ENCODE measurements at regions not wholly inside any gene's neighbourhood (a gene's known extent, or its start where the extent isn't known, plus 50 kb on each side); places are given as distances from the start of the nearest gene placed in this dataset.

DNA sequence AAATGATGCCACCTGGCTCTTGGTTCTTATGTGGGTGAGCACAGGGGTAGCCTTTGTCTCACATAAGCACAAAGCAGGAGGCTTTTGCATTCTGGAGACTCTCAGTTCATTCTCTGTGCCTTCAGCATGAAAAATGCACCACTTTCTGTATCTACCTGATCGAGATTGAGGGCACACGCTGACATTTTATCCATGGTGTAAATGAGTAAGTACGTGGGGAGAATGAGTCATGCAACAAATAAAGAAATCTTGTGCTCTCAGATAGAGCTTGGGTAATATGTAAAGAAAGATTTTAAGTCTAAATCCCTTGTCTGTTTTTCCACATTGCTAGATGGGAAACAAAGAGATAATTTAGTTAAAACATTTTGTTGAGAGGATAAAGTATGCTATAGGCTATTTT, 607.2 kb upstream of the WWC1 start:
- H3K27ac ChIP-seq (ENCODE audit: low read depth in 1 of 2, low read length in 2 of 2): no peak overlapping the region
- WGBS: 86% methylated on average over 3 of the region's 3 CpGs
- no peaks in the 10 kb centered on the region for H3K36me3 ChIP-seq (ENCODE audit: control insufficient read depth in 4 of 4, insufficient read depth in 3 of 4, low read depth in 1 of 4, low read length in 3 of 4)
- no peak for DNase-seq (ENCODE audit: low spot score)
- H3K4me3 ChIP-seq (ENCODE audit: low read depth in 1 of 3, low read length in 3 of 3): no peak overlapping the region
- no peak overlapping the region for H3K9ac ChIP-seq (ENCODE audit: low read depth in 1 of 2, low read length in 2 of 2)
- H3K4me1 ChIP-seq (ENCODE audit: control insufficient read depth in 4 of 4, insufficient read depth in 4 of 4, low read length in 3 of 4): no peaks in the 10 kb centered on the region
- H3K27me3 ChIP-seq (ENCODE audit: control insufficient read depth in 4 of 4, insufficient read depth in 4 of 4, low read length in 3 of 4): no peaks in the 10 kb centered on the region
- TF ChIP-seq FOXA1 (IDR thresholded peaks at IDR 0.05) (no peak), HNF4G (IDR thresholded peaks at IDR 0.05) (no peak), SP1 (IDR thresholded peaks at IDR 0.05) (no peak), HNF4A (conservative IDR thresholded peaks at IDR 0.05) (no peak), GABPA (IDR thresholded peaks at IDR 0.05 in 1 of 2, conservative IDR thresholded peaks at IDR 0.05 in 1 of 2) (no peak), RXRA (IDR thresholded peaks at IDR 0.05) (no peak), JUND (IDR thresholded peaks at IDR 0.05) (no peak), RAD21 (IDR thresholded peaks at IDR 0.05) (no peak), EGR1 (IDR thresholded peaks at IDR 0.05; ENCODE audit: low read depth in 2 of 2) (no peak)
- TF ChIP-seq, protein P1, sequence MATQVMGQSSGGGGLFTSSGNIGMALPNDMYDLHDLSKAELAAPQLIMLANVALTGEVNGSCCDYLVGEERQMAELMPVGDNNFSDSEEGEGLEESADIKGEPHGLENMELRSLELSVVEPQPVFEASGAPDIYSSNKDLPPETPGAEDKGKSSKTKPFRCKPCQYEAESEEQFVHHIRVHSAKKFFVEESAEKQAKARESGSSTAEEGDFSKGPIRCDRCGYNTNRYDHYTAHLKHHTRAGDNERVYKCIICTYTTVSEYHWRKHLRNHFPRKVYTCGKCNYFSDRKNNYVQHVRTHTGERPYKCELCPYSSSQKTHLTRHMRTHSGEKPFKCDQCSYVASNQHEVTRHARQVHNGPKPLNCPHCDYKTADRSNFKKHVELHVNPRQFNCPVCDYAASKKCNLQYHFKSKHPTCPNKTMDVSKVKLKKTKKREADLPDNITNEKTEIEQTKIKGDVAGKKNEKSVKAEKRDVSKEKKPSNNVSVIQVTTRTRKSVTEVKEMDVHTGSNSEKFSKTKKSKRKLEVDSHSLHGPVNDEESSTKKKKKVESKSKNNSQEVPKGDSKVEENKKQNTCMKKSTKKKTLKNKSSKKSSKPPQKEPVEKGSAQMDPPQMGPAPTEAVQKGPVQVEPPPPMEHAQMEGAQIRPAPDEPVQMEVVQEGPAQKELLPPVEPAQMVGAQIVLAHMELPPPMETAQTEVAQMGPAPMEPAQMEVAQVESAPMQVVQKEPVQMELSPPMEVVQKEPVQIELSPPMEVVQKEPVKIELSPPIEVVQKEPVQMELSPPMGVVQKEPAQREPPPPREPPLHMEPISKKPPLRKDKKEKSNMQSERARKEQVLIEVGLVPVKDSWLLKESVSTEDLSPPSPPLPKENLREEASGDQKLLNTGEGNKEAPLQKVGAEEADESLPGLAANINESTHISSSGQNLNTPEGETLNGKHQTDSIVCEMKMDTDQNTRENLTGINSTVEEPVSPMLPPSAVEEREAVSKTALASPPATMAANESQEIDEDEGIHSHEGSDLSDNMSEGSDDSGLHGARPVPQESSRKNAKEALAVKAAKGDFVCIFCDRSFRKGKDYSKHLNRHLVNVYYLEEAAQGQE (IDR thresholded peaks at IDR 0.05): no peak
- TF ChIP-seq, protein P2, sequence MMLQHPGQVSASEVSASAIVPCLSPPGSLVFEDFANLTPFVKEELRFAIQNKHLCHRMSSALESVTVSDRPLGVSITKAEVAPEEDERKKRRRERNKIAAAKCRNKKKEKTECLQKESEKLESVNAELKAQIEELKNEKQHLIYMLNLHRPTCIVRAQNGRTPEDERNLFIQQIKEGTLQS (IDR thresholded peaks at IDR 0.05): no peak
- TF ChIP-seq, protein P3, sequence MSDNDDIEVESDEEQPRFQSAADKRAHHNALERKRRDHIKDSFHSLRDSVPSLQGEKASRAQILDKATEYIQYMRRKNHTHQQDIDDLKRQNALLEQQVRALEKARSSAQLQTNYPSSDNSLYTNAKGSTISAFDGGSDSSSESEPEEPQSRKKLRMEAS (IDR thresholded peaks at IDR 0.05): no peak
- no peaks in the 10 kb centered on the region for H3K9me3 ChIP-seq (ENCODE audit: control insufficient read depth in 4 of 4, low read length in 3 of 4)

DNA sequence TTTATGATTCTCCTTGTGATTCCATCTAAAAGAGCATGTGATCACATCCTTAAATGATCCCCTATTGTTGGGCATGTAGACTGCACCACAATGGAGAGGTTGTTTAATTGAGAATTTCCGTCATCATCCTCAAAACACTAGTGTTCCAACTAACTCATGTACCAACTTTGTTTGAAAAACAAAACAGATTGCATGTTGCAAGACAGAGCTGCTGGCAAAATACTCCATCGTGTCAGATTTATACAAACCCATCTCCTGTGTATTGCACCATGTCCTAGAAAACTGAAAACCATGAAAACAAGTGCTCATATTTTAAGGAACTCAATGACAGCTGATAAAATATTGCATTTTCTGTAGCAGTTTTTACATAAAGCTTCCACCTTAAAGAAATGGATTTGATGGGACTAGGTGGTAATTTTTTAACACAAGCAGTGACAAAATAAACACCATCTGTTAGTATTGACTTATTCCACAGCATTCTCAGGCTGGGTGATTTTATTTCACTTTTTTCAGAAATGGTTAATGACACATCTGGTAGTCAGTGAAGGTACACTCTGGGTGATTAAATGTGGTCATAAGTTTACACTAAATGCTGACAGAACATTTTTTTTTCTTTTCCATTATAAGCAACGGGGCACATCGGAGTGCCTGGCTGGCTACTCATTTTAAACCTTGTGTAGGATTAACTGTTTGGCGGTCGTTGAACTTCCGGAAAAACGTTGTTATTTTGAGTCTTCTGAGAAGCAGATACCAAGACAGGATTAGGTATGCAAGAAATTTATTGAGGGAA, 602.9 kb upstream of the WWC1 start:
- no peak for DNase-seq (ENCODE audit: low spot score)
- Histone ChIP-seq H3K9ac (ENCODE audit: low read depth in 1 of 2, low read length in 2 of 2) (no peak overlapping the region), H3K27me3 (ENCODE audit: control insufficient read depth in 4 of 4, insufficient read depth in 4 of 4, low read length in 3 of 4) (peaks cover 0 to 2% (median 0%) of the 10 kb centered on the region in 4 donors), H3K36me3 (ENCODE audit: control insufficient read depth in 4 of 4, insufficient read depth in 3 of 4, low read depth in 1 of 4, low read length in 3 of 4) (no peaks in the 10 kb centered on the region), H3K4me1 (ENCODE audit: control insufficient read depth in 4 of 4, insufficient read depth in 4 of 4, low read length in 3 of 4) (no peaks in the 10 kb centered on the region), H3K4me3 (ENCODE audit: low read depth in 1 of 3, low read length in 3 of 3) (no peak overlapping the region), H3K27ac (ENCODE audit: low read depth in 1 of 2, low read length in 2 of 2) (no peak overlapping the region), H3K9me3 (ENCODE audit: control insufficient read depth in 4 of 4, low read length in 3 of 4) (no peaks in the 10 kb centered on the region)
- WGBS: 71% methylated on average over 8 of the region's 8 CpGs
- TF ChIP-seq HNF4A (conservative IDR thresholded peaks at IDR 0.05) (no peak), RXRA (IDR thresholded peaks at IDR 0.05) (no peak), EGR1 (IDR thresholded peaks at IDR 0.05; ENCODE audit: low read depth in 2 of 2) (no peak), GABPA (IDR thresholded peaks at IDR 0.05 in 1 of 2, conservative IDR thresholded peaks at IDR 0.05 in 1 of 2) (no peak), FOXA1 (IDR thresholded peaks at IDR 0.05) (no peak), NR2F2 (IDR thresholded peaks at IDR 0.05) (no peak)

All from liver (tissue), 7 donors.